GM13976 (cell line): ENCODE measurements at regions not wholly inside any gene's neighbourhood (a gene's known extent, or its start where the extent isn't known, plus 50 kb on each side); places are given as distances from the start of the nearest gene placed in this dataset.
"Not testable (repeated sequence)": the region's sequence is repeated elsewhere in the genome, so short reads cannot be mapped to it uniquely, and the experiment has no call there.

Experiments used
- DNase-seq: peaks from one replicate; pipeline ENCODE4 v3.0.0; 2012; ENCODE audit warnings: low spot score
- CTCF ChIP-seq: IDR thresholded peaks from 2 replicates; pipeline ENCODE4 v1.5.1; 2012; ENCODE audit warnings: borderline replicate concordance, mild to moderate bottlenecking; ENCODE audit not compliant: insufficient read depth; ENCODE audit errors: extremely low read depth, missing control alignments, control extremely low read depth
- in situ Hi-C: fragments of 300-500 bp; cut with MboI; formaldehyde crosslinking; loops from one replicate; pipeline ENCODE4 v1.12.0; 2022; ENCODE audit warnings: low sequenced_read_pairs, mixed read lengths, inconsistent platforms; ENCODE audit not compliant: unreplicated experiment

GRCh38 chr4:142897518-142897917, 51.4 kb upstream of the INPP4B start:
- in situ Hi-C loops, result not testable (repeated sequence)

GRCh38 chr4:142900622-142901021, 54.5 kb upstream of the INPP4B start:
- in situ Hi-C loops, result no loop called here
- no peak for TF ChIP-seq CTCF
- DNase-seq, result no peak

More at GRCh38 chr4:142897518-142897917, 51.4 kb upstream of the INPP4B start:
- not testable (repeated sequence) for DNase-seq

DNA sequence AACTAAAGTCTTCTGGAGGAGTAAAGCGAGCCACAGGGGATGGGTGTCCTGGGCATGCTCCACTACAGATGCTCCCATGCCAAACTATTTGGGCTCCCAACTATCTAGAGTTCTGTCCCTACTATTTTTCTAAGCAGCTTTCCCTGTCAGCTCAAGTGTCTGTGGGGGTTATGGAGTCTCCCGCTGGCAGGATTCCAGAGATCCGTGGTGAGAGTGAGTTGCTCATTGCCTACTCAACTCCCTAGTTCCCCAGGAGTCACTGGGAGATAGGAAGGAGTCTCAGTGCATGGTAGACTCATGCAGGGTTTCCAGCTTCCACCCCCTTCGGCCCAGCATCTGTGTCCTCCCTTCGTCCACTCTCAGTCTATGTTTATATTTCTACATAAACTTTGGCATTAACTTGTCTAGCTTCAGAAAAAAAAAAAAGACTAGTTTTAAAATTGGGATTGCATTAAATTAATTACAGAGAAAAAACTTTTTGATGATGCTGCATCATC, 55.1 kb upstream of the INPP4B start:
- in situ Hi-C loops, result no loop called here
- no peak for DNase-seq
- TF ChIP-seq CTCF, result no peak

DNA sequence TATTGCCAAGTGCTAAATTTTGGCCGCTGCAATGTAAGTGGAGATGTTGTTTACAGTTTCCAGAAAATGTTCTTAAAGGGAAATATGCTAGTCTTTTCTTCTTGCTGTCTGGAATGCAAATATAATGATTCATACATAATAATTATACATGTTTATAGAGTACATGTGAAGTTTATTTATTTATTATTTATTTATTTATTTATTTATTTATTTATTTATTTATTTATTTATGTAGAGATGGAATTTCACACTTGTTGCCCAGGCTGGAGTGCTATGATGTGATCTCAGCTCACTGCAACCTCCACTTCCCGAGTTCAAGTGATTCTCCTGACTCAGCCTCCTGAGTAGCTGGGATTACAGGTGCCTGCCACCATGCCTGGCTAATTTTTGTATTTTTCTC, 57.5 kb upstream of the INPP4B start:
- in situ Hi-C loops, DNase-seq: not testable (repeated sequence)

DNA sequence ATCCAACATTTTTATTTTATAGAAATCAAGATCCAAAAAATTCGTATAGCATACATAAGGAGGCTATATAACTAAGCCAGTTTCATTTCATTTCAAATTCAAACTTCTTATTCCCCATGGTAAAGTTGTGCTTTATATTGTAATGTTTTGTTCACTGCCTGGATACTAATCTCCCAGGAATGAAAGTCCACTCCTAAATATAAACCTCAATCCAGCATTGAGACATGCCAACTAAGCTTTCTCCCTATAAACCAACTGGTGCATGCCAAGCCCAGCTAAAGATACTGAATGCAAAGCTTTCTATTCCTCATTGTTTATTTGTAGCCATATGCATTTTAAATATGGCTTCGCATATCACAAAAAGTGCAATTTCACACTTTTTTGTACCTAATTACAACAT, 63.8 kb upstream of the INPP4B start:
- in situ Hi-C loops, result no loop called here
- no peak for DNase-seq

DNA sequence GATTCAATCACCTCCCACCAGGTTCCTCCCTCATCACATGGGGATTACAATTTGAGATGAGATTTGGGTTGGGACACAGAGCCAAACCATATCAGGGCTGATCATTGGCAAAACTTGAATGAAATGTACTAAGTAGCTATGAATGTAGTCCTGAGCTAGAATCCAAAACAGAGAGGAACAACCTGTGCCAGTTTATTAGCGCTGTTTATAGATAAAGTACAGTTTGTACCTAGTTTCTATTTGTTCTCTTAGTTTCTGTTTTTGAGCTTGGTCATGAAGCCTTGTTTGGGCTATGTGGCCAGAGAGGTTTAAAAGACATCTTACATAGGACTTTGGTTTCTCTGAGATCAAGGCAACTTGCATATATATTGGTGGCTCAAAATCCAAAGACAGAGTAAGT, 66.9 kb upstream of the INPP4B start:
- no peak for TF ChIP-seq CTCF
- DNase-seq, result no peak
- in situ Hi-C loops, result no loop called here

More for the DNA sequence above, 63.8 kb upstream of the INPP4B start:
- TF ChIP-seq CTCF, result no peak

- no peak for TF ChIP-seq CTCF
- DNase-seq, result no peak
- in situ Hi-C loops, result no loop called here
Observed at GRCh38 chr4:142913461-142914030, 67.4 kb upstream of the INPP4B start.

- in situ Hi-C loops, result no loop called here
- TF ChIP-seq CTCF, result no peak
- no peak for DNase-seq
Observed at GRCh38 chr4:142917678-142918077, 71.6 kb upstream of the INPP4B start.
